ENCODE measurements at regions not wholly inside any gene's neighbourhood (a gene's known extent, or its start where the extent isn't known, plus 50 kb on each side); places are given as distances from the start of the nearest gene placed in this dataset.

DNA sequence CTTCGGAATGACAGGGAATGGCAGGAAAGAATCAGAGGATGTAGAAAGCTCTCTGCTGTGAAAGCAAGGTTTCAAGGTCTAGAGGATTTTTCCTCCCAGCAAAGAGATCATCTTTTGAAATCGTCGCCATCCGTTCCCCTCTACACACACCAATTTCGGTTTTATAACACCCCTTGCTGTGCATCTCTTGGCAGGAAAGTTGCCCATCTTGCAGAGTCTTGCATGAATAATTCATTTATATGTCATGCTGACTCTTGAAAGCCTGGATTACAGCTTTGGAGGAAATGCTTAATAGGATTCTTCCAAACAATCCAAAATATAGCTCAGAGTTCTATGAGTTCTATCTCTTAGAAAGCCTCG, 262.7 kb downstream of the CHL1 start:
- no peak for DNase-seq

DNA sequence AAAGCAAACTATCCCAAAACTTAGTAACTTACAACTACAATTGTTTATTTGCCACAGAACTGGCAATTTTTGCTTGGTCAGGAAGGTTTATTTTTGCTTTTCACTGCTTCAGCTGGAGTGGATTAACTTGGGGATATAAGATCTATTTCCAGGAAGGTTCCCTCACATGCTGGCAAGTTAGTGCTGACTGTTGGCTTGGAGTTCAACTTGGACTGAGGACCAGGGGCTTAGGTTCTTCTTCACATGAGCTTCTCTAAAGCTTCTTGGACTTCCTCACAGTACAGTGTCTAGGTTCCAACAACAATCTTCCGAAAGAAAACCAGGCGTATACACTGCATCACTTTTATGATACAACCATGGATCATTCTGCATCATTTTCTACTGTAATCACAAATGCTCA, 264.4 kb downstream of the CHL1 start:
- no peak for DNase-seq

DNA sequence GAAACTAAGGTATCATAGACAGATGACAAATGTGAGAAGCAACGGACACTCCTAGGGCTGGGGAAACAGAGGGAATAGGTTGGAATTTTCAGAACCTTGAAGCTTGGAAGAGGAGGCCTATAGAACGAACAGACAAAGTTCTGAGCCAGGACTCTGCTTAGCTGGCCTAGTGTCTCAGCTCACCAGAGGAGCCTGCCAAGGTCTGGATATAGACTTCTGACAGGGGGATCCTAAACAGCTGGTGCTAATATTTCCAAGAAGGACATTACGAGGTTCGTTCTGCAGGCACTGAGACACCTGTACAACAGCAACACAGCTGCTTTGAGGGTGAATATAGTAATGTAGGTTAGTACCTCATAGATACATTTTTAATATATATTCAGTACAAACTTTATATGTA, 266.3 kb downstream of the CHL1 start:
- no peak for DNase-seq

DNA sequence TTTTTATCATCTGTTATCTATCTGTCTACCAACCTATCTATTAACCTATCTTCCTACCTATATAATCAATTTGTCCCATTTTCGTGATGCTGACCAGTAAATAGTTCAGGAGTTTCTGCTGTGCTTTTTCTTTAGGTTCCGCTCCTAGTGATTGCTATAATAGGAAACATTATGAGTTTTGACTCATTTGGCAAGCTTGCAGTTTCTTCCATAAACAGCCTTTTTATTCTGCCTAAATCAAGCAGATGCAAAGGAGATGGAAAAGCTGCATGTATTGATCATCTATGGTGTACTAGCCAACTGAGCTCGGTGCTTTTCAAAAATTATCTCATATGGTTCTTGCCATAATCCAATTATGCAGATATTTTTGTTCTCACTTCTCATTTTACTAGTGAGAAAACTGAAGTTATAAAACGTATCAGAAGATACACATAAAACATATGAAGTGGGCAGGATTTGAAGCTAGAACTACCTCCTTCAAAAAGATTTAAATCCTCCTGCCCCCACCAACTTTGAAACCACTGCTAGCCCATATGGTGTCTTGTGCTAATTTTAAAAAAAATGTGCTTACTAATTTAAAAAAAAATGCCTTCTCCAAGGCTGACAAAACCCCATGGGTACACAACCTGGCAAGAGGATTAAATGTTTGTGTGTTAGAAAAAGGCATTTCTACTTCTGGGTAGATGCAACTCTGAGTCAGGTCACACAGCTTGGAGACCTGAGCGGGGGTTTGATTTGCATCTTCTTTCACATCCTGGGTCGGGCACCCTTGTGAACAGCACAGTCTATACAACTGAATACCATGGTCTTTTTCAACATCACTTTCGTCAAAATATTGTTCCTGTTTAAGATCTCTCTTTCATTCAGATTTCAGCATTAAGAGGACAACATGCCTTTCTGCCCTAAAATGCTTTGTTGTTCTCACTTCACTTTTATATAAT, 267.0 kb downstream of the CHL1 start:
- DNase-seq, result no peak

DNA sequence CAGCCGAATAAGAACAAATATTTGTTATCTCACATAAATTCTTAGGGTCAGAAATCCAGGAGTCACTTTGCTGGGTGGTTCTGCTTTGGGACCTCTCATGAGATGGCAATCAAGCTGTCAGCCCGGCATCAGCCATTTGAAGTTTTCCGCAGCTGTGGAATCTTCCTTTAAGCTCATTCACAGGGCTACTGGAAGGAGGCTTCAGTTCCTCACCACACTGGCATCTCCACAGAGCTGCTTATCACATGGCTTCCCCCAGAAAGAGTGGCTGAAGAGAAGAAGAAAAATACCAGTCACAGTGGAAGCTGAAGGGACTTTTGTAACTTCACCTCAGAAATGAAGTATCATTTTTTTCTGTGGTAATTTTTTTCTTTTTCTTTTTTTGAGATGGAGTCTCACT, 267.7 kb downstream of the CHL1 start:
- no peak for DNase-seq

DNA sequence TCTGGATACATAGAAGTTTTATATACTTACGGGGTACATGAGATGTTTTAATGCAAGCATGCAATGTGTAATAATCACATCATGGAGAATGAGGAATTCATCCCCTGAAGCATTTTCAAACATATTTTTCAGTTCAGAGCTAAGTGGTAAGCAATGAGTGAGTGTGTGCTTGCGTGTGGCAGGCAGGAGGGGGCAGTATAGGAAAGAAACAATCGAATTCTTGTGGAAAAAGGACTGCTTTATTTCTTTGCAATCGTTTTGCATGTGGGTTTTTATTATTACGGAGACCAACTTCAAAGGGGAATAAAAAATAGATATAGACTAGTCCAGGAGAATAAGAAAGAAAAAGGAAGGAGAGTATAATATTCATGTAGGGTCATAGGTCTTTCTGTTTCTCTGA, 271.6 kb downstream of the CHL1 start:
- no peak for DNase-seq

DNA sequence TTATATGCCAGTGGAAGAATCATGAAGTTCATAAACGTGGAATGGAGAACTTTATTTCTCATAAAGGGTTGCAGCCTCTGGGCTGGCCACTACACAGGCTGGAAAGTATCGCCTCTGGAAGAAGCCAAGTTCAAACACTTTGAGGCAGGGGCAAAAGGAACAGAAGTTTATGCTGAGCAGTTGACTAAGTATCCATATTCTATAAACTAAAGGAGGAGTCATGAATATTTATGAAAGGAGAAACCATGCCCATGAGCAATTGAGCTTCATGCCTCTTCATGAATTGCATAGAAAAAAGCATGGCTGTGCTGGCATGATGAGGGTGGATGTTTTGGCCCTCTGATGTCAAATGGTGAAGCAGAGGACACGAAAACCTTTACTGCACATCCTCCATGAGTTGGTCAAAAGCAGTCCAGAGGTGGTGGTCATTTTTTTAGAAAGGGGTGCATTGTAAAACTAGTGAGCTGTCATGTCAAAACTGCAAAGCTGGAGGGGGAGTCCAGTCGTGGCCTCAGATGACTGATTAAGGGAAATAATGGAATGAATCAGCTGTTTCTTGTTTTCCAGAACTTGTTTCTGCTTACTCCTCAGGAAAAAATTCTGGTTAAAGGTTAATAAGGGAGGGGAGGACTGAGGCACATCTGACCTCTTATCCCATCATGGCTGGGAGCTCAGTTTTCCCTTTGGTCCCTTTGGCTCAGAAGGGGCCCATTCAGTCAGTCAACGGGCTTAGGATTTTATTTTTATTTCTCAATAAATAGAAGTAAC, 276.7 kb downstream of the CHL1 start:
- no peak for DNase-seq

DNA sequence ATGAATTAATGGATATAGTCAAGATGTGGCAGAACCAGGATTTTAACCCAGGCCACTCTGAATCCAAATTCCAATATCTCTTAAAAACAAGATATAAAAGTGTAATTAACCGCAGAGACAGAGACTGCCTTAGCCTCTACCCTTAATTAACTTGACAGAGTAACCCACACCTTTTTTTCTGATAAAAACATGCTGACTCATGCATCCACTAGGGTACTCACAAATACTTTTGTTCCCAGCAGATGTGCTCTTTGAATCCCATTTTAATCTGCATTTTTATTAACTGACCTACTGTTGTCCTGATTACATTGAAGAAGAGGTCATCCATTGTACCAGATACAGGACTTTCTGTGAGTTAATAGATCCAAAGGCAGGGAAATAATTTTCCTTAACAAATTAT, 278.3 kb downstream of the CHL1 start:
- DNase-seq, result no peak

DNA sequence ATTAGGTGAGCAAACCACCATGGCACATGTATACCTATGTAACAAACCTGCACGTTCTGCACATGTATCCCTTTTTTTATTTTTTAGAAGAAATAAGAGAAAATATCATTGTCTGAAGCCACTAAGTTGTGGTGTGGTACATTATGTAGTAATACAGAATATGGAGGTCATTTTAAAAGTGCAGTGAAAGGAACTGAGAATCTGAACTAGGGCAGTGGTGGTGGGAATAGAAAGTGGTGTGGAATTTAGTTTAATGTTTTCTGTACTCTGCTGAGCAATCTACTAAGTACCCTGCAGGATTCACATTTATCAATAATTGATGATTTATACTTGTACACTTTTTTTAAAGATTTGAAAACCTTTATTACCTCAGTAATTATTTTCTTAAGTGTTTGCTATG, 283.5 kb downstream of the CHL1 start:
- no peak for DNase-seq

DNA sequence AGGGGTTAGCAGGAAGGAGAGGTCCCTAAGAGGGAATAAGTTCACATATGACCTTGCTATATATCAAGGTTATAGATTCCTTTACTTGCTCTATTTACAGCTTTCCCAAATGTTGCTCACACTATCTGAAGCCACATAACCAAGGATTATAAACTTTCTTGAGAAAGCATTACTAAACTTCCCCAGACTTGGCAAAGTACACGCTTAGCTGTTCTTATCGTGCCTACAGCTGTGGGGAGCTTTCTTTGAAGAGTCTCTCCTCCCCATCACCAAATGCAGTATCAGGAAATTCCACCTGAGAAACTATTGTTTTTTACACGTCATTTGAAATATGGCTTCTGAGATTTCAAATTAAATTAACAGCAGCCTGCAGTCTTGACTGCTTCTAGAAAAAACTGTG, 284.5 kb downstream of the CHL1 start:
- no peak for DNase-seq

DNA sequence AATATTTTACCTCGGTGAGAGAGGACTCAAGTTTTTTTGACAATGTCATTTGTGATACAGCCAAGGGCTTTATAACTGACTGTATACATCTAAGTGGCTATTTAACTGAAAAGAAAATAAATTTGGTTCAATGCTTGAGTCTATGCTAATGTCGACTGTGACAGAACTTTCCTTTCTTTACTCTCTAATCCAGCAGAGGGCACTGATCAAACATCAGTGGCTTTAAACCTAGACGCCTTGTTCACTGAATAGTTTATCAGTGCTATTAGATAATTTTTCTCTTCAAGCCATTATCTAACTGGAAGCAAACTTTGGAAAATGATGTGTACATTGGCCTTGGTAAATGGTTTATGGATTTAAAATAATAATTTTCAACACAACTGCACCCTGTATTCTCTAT, 285.1 kb downstream of the CHL1 start:
- DNase-seq, result no peak

DNA sequence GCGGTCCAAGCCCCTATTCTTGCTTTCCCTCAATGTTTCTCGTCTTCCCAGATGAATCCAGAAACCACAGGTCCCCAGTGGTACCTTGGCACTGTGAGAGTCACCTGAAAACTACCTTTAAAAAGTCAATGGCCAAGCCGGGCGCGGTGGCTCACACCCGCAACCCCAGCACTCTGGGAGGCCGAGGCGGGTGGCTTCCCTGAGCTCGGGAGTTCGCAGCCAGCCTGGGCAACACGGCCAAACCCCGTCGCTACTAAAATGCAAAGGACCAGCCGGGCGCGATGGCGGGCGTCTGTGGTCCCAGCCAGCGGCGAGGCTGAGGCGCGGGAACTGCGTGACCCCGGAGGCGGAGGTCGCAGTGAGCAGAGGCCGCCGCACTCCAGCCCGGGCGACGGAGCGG, 285.9 kb downstream of the CHL1 start:
- DNase-seq, result no peak

DNA sequence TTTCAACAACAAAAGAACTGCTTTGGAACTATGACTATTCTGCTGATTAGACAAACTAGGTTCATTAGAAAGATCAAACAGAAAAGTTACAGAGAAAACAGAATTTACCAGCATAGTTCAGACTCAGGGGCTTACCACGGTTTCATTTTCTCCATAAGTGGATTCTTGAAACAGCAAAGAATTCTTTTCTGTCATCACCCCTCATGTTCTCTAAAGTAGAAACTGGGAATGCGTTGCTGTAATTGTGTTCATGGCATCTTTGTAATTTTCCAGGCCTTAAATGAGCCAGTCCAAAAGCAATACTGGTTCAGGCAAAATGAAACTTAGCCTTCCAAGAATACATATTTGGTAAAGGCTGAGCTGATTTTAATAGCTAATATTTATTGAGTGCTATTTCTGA, 287.8 kb downstream of the CHL1 start:
- DNase-seq, result no peak

DNA sequence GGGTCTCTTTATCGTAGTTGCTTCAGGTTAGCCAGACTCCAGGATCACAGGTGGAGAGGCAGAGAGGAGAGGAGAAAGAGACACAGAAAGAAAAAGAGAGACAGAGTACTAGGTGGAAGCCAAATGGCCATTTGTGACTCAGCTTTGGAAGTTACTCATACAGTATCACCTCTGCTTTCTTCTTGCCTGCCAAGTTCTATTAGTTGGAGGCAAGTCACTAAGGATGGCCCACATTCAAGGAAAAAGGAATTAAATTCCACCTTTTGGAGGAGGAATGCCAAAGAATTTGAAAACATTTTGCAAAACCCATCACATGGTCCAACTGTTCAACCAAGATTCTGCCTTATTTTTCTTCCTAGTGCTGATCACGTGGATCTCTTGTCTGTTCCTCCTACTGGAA, 291.1 kb downstream of the CHL1 start:
- no peak for DNase-seq

DNA sequence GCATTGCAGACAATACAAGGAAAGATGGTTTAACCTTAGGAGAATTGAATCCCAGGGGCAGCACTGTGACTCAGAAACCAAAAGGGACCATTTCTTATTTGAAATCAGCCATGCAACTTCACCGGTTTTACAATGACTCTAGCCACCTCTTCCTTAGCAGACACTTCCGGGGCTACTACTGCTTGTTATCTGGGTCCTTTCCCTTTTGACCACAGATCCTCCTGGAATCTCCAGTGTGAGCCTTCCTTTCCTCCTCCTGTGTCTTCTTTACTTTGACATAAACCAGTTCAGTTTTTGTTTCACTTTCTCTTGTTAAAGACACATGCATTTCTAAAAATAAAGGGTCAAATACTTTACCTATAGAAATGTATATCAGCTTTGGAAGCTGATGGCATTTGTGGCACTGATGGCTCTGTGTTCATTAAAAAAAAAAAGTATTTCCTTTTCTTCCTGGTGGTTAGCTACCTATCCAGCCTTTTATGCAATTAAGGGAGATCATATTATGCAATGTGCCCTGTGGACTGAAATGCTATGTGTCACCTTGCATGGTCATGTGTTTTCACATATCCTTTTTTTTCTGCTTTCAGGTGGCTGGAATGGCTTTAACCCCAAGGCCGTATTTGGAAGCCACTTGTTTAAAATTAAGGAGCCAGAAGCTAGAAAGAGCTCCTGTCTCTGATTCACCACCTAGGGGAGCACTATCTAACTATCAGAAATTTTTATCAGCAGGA, 296.2 kb downstream of the CHL1 start:
- no peak for DNase-seq

DNA sequence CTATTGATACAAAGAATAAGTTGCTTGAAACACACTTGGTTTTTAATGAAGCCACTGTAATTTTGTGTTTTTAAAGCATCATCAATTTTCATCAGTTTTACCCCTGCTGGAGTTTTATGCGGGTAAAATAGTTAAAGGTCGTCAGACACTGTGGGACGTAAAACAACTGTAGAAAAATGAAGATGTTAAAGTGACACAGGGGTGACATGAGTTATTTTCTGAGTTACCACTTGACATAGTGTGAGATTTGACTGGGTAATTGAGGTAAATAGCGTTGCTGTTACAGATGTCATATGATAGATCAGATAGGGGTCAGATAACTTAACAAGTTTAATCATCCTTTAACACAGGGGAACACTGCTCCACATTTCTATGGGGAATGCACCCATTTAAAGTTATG, 297.6 kb downstream of the CHL1 start:
- no peak for DNase-seq

DNA sequence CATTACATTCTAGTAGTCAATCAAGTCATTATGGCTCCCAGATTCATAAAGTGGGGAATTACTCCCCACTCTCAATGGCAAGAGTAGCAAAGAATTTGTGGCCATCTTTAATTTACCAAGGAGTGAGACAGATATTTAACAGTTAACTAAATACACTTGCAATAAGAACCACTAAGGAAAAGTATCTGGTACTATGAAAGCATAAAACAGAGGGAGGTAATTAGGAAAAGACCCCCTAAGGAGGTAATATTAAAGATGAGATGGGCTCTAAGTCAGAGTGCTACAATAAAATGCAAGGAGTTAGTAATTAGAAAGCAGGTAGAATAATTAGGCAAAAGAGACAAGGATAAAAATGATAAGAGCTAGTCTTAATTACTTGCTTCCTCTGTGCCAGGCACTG, 301.9 kb downstream of the CHL1 start:
- DNase-seq, result no peak

DNA sequence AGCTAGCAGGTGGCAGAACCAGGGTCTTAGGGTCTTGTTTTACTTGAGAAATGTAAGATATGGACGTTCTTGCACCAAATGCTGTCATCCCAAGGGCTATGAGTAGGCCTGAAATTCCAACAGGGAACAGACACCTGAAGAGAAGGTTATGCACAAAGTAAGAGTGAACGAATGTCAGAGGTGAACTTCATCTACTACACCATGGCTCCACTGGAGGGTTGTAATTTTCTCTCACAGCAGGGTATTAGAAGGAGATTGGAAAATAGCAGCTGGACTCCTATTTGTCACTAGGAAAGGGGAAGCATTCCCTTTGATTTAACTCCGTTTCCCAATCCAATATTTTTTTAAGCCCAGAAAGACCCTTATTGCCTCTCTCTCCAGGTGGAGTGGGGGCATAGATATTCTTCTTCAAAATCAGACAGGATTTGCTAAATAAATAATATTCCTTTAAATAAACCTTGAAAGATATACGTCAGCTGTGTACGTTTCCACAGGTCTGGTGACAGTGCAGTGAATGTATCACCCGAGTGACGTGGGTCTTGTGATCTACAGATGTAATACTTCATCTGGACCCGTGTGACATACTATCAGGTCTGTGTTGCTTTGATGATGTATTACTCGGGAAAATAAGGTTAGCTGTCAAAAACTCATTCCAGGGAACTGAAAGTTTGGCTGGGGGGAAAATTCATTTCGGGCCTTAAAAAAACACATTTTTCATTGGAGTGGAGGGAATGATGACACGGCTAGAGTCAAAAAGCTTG, 302.6 kb downstream of the CHL1 start:
- no peak for DNase-seq

DNA sequence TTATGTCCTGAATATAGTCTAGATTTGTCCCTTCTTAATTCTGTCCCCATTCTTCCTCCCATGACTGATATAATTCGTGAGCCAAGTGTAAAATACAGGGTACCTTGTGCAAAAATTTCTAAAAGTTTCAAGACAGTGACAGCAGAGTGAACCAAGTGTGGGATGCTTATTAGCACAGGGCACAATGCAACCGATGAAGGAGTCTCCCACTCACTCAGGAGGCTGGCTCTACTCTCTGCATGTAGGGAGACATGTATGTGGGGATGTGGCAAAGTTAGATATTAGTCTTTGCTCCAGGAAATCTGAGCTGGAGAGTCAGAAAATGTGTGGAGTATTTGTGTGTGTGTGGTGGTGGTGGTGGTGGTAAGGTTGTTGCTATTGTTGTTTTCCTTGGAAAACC, 305.9 kb downstream of the CHL1 start:
- no peak for DNase-seq

DNA sequence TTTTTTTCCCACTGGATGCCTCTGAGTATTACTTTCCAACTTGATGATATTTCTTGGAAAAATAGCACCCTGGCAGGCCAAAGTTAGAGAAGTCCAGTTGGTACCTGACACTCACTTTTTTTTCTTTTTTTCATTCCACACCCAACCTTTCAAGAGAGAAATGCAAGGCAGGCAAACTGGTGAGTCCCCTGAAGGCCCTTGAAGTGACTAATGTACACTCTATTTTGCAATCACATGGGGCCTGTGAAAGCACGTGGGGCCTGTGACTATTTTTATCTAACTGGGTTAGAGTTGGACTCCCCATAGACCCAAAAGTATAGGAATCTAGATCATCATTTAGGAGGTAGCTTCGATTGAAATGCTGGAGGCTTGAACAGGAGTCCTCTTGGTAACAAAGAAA, 316.7 kb downstream of the CHL1 start:
- no peak for DNase-seq

DNA sequence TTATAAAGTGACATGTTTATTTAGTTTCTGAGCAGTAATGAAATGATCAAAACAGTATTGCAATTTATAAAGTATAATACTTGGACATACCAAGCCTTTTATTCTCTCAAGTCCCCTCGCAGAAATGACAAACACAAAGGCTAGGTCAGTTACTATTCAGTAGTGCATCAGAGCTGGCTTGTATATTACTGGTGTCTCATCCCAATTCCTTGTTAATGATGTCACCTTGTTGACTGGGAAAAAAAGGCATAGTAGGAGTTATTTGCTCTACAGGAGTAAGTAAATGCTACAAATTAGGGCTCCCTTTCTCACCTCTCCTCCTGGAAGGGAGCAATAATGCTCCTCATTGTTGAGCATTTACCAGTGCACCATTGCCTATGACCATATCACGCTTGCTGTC, 317.6 kb downstream of the CHL1 start:
- no peak for DNase-seq

DNA sequence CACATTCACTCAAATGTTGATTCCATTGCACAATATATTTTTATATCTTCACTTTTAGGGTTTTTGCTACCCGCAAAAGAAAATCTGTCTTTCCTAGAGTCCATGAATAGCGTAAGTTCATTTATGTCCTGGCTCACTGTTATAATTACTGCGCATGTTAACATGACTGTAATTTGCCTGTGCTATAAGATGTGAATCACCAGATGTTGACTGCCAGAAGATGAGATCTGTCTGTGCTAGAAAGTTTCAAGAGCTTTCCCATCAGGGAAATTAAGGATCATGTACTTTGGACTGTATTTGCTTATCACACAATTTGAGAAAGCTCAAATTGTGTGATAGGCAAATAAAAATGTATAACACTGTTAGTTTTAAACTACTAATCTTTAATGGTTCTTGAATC, 322.5 kb downstream of the CHL1 start:
- DNase-seq, result no peak

DNA sequence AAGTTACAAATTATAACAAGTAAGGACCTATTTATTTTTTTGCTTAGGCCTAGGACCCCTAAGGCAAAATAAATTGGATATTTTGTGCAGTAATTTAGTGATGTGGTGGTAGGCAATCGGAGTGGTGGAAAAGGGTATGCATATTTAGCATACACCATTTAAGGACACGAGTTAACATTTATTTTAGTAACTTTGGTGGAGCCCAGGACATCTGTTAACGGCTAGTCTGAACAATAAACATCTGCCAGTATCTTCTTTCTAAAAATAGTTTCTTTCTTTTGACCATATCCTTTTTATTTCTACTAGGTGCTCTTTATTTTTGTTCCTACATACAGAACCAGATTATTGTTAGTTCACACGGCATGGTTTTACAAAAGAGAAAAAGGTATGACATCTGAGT, 326.3 kb downstream of the CHL1 start:
- DNase-seq, result no peak
